PC-3 (cell line): ENCODE measurements at regions not wholly inside any gene's neighbourhood (a gene's known extent, or its start where the extent isn't known, plus 50 kb on each side); places are given as distances from the start of the nearest gene placed in this dataset.

ENCODE experiments used
- ATAC-seq: fragments of 200-7000 bp; cut with Tn5 transposase; 2 replicates; pipeline ENCODE4 v1.9.1; 2020; ENCODE audit warnings: mild to moderate bottlenecking, moderate library complexity
- BruUV-seq: library from RNA; stranded (reverse); fragments of 400-500 nt; replicated peaks from 2 replicates; lab custom pipeline; 2021; lab: Mats Ljungman, UMichigan
- CTCF ChIA-PET: fragments of 300-600 bp; sonication (Branson Sonifier 250); formaldehyde crosslinking; loops from one replicate; lab custom pipeline; 2022; ENCODE audit warnings: antibody characterized with exemption; lab: Charles Lee
- POLR2A ChIA-PET: fragments of 300-600 bp; sonication (Branson Sonifier 250); formaldehyde crosslinking; loops from one replicate; lab custom pipeline; 2022; ENCODE audit warnings: antibody characterized with exemption; ENCODE audit not compliant: unreplicated experiment; lab: Charles Lee
- DNase-seq: peaks from one replicate; pipeline ENCODE4 v3.0.0-alpha.2; 2015
- H2AFZ ChIP-seq: fragments of 300-600 bp; sonication (generic); 2 replicates; pipeline ENCODE4 v1.6.0; 2016; ENCODE audit warnings: antibody characterized with exemption, low read length
- H3F3A ChIP-seq: fragments of 300-600 bp; sonication (generic); one replicate; pipeline ENCODE4 v1.6.0; 2017; ENCODE audit warnings: antibody characterized with exemption, low read length, control low read depth, mild to moderate bottlenecking; ENCODE audit not compliant: unreplicated experiment
- H3K27ac ChIP-seq: fragments of 300-600 bp; sonication (generic); 2 replicates; pipeline ENCODE4 v1.5.1; 2016; ENCODE audit warnings: mild to moderate bottlenecking, low read length
- H3K27me3 ChIP-seq: fragments of 300-600 bp; sonication (generic); 2 replicates; pipeline ENCODE4 v1.6.1; 2016; ENCODE audit warnings: low read length, mixed read lengths
- H3K36me3 ChIP-seq: fragments of 300-600 bp; sonication (generic); 2 replicates; pipeline ENCODE4 v1.6.1; 2016; ENCODE audit warnings: low read depth, mixed run types, low read length, mixed read lengths
- H3K4me1 ChIP-seq: fragments of 300-600 bp; sonication (generic); 2 replicates; pipeline ENCODE4 v1.5.1; 2016; ENCODE audit warnings: low read length; ENCODE audit not compliant: insufficient read depth
- H3K4me2 ChIP-seq: fragments of 300-600 bp; sonication (generic); 2 replicates; pipeline ENCODE4 v1.6.0; 2016; ENCODE audit warnings: low read length
- H3K4me3 ChIP-seq: fragments of 300-600 bp; sonication (generic); 2 replicates; pipeline ENCODE4 v1.5.1; 2016; ENCODE audit warnings: mild to moderate bottlenecking, low read length, mixed read lengths
- H3K79me2 ChIP-seq: fragments of 300-600 bp; sonication (generic); 2 replicates; pipeline ENCODE4 v1.6.1; 2017; ENCODE audit warnings: low read length, mixed read lengths
- H3K9ac ChIP-seq: fragments of 300-600 bp; sonication (generic); 2 replicates; pipeline ENCODE4 v1.6.0; 2016; ENCODE audit warnings: mild to moderate bottlenecking, low read length
- H3K9me2 ChIP-seq: fragments of 300-600 bp; sonication (generic); replicated peaks from 2 replicates; pipeline ENCODE4 v1.6.1; 2016; ENCODE audit warnings: mixed run types, low read length, mixed read lengths
- H3K9me3 ChIP-seq: fragments of 300-600 bp; sonication (generic); 2 replicates; pipeline ENCODE4 v1.6.1; 2016; ENCODE audit warnings: low read length, mixed read lengths
- H4K20me1 ChIP-seq: fragments of 300-600 bp; sonication (generic); 2 replicates; pipeline ENCODE4 v1.6.1; 2016; ENCODE audit warnings: low read length, mixed read lengths
- CTCF ChIP-seq: fragments of 300-600 bp; sonication (generic); conservative IDR thresholded peaks from 2 replicates; pipeline ENCODE4 v1.5.1; 2017; ENCODE audit warnings: antibody characterized with exemption, low read depth, mild to moderate bottlenecking, low read length
- EZH2 ChIP-seq: fragments of 300-600 bp; sonication (generic); IDR thresholded peaks from one replicate; pipeline ENCODE4 v1.6.1; 2017; ENCODE audit warnings: antibody characterized with exemption, mild to moderate bottlenecking, low read length; ENCODE audit not compliant: unreplicated experiment
- EZH2phosphoT487 ChIP-seq: fragments of 300-600 bp; sonication (generic); IDR thresholded peaks from 2 replicates; pipeline ENCODE4 v1.6.1; 2018; ENCODE audit warnings: mild to moderate bottlenecking, antibody characterized with exemption, low read length, borderline replicate concordance
- intact Hi-C: fragments of 100-400 bp; cut with micrococcal nuclease; formaldehyde crosslinking; loops from 2 replicates; pipeline ENCODE4 v1.9.0; 2023

DNA sequence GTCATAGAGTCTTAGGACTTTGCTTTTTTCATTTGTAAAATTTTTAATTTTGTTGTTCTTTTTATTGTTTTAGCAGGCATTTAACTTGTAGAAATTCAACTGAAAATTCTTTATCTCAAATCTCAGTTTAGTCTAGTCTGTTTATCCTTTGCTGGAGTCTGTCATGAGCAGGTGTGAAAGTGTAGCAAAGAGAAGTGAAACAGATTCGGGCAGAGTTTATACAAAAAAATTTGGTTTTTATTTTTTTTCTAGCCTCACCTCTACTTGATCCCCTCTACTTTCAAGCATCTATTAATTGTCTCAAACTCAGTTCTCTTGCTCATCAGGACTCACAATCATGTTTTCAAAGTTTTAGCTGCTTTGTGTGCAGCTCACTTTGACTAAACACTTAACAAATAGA is 655.2 kb downstream of the HDGFL1 start:
- Histone ChIP-seq H3K79me2 (no peaks in the 10 kb centered on the region), H3K4me2 (no peak overlapping the region), H3K27ac (no peak overlapping the region), H4K20me1 (no peaks in the 10 kb centered on the region), H3K9me3 (no peaks in the 10 kb centered on the region), H3K4me1 (peaks cover 10% of the 10 kb centered on the region), H3F3A (no peaks in the 10 kb centered on the region), H3K9me2 (no peaks in the 10 kb centered on the region), H3K9ac (no peak overlapping the region), H3K4me3 (no peak overlapping the region), H3K27me3 (no peaks in the 10 kb centered on the region), H3K36me3 (no peaks in the 10 kb centered on the region), H2AFZ (no peak overlapping the region)
- ATAC-seq, result no peak
- CTCF ChIA-PET, result no interaction called here
- DNase-seq, result no peak
- intact Hi-C loops, result no loop called here
- TF ChIP-seq EZH2phosphoT487, result no peak
- no peak for TF ChIP-seq CTCF
- no peak for TF ChIP-seq EZH2
- BruUV-seq, result no TSS peak
- POLR2A ChIA-PET, result no interaction called here

- Histone ChIP-seq H2AFZ (peak overlapping the region; percentile 70), H3K27me3 (no peaks in the 10 kb centered on the region), H3K4me3 (peak overlapping the region; percentile 3; the same call in 1 of the 2 replicates), H3F3A (no peaks in the 10 kb centered on the region), H3K4me2 (peak overlapping the region; percentile 44), H3K27ac (peak overlapping the region; percentile 37), H3K4me1 (peaks cover 10% of the 10 kb centered on the region), H3K36me3 (no peaks in the 10 kb centered on the region), H3K9ac (peak overlapping the region; percentile 21; the same call in 1 of the 2 replicates), H3K9me2 (no peaks in the 10 kb centered on the region), H4K20me1 (no peaks in the 10 kb centered on the region), H3K79me2 (no peaks in the 10 kb centered on the region), H3K9me3 (no peaks in the 10 kb centered on the region)
- TF ChIP-seq EZH2phosphoT487 (no peak), EZH2 (no peak), CTCF (no peak)
- BruUV-seq, result no TSS peak
- DNase-seq, result peak; percentile 75
- ATAC-seq, result peak; percentile 98
- CTCF ChIA-PET, result no interaction called here
- intact Hi-C loops, result no loop called here
- POLR2A ChIA-PET, result no interaction called here
These were observed 659.2 kb downstream of the HDGFL1 start for GRCh38 chr6:23228439-23229024.

- CTCF ChIA-PET, result no interaction called here
- no peak for DNase-seq
- BruUV-seq, result no TSS peak
These were observed 674.5 kb downstream of the HDGFL1 start for GRCh38 chr6:23243854-23244253.

More at GRCh38 chr6:23243854-23244253, 674.5 kb downstream of the HDGFL1 start:
- Histone ChIP-seq H3K27me3 (no peaks in the 10 kb centered on the region), H2AFZ (no peak overlapping the region), H3K4me3 (no peak overlapping the region), H3K9me3 (no peaks in the 10 kb centered on the region), H4K20me1 (no peaks in the 10 kb centered on the region), H3K36me3 (no peaks in the 10 kb centered on the region), H3F3A (peaks cover 3% of the 10 kb centered on the region), H3K4me1 (peaks cover 22% of the 10 kb centered on the region), H3K27ac (peak overlapping the region; percentile 91), H3K9ac (peak overlapping the region; percentile 61), H3K79me2 (no peaks in the 10 kb centered on the region), H3K4me2 (peak overlapping the region; percentile 16; the same call in 1 of the 2 replicates), H3K9me2 (no peaks in the 10 kb centered on the region)
- intact Hi-C loops, result no loop called here
- TF ChIP-seq CTCF (no peak), EZH2 (no peak), EZH2phosphoT487 (no peak)
- POLR2A ChIA-PET, result no interaction called here
- no peak for ATAC-seq
